HG03095 (cell line): ENCODE measurements at regions not wholly inside any gene's neighbourhood (a gene's known extent, or its start where the extent isn't known, plus 50 kb on each side); places are given as distances from the start of the nearest gene placed in this dataset.
"Not testable (repeated sequence)": the region's sequence is repeated elsewhere in the genome, so short reads cannot be mapped to it uniquely, and the experiment has no call there.

Experiments used
- ATAC-seq: cut with Tn5 transposase; IDR thresholded peaks from one replicate; pipeline ENCODE4 v1.9.1; 2021; ENCODE audit warnings: moderate library complexity; ENCODE audit not compliant: unreplicated experiment

- ATAC-seq = no peak
These were observed 60.2 kb downstream of the LSMEM1 start for GRCh38 chr7:112540839-112541577.

- no peak for ATAC-seq
These were observed 66.1 kb downstream of the LSMEM1 start for GRCh38 chr7:112546723-112547513.

- ATAC-seq = no peak
These were observed 67.1 kb downstream of the LSMEM1 start for GRCh38 chr7:112547916-112548315.

- ATAC-seq = peak; percentile 96
These were observed 69.8 kb downstream of the LSMEM1 start for GRCh38 chr7:112550468-112551060.

GRCh38 chr7:112551521-112551920, 70.7 kb downstream of the LSMEM1 start:
- not testable (repeated sequence) for ATAC-seq

- no peak for ATAC-seq
These were observed 73.8 kb downstream of the LSMEM1 start for GRCh38 chr7:112554591-112554990.

GRCh38 chr7:112556633-112557032, 75.8 kb downstream of the LSMEM1 start:
- peak; percentile 78 for ATAC-seq

GRCh38 chr7:112566442-112567324, 85.9 kb downstream of the LSMEM1 start:
- no peak for ATAC-seq

GRCh38 chr7:112567388-112567787, 86.6 kb downstream of the LSMEM1 start:
- ATAC-seq = no peak

GRCh38 chr7:112571852-112572607, 91.2 kb downstream of the LSMEM1 start:
- ATAC-seq = no peak

- no peak for ATAC-seq
These were observed 92.0 kb downstream of the LSMEM1 start for GRCh38 chr7:112572669-112573301.

GRCh38 chr7:112573302-112574039, 92.7 kb downstream of the LSMEM1 start:
- no peak for ATAC-seq

GRCh38 chr7:112575864-112576263, 95.1 kb downstream of the LSMEM1 start:
- no peak for ATAC-seq

- ATAC-seq = no peak
These were observed 98.6 kb downstream of the LSMEM1 start for GRCh38 chr7:112579388-112579787.

- no peak for ATAC-seq
These were observed 100.1 kb downstream of the LSMEM1 start for GRCh38 chr7:112580717-112581435.

GRCh38 chr7:112581529-112581928, 100.7 kb downstream of the LSMEM1 start:
- no peak for ATAC-seq

- no peak for ATAC-seq
These were observed 103.5 kb downstream of the LSMEM1 start for GRCh38 chr7:112584290-112584689.

- ATAC-seq = no peak
These were observed 106.7 kb downstream of the LSMEM1 start for GRCh38 chr7:112587504-112587903.
